ENCODE measurements at regions not wholly inside any gene's neighbourhood (a gene's known extent, or its start where the extent isn't known, plus 50 kb on each side); places are given as distances from the start of the nearest gene placed in this dataset.

GRCh38 chr2:111219285-111219684, 98.6 kb downstream of the BCL2L11 start:
- DNase-seq (ENCODE audit: low spot score) = no peak

- DNase-seq (ENCODE audit: low spot score) = no peak
Measured at GRCh38 chr2:111219734-111220505, 99.2 kb downstream of the BCL2L11 start.

GRCh38 chr2:111220962-111221361, 100.2 kb downstream of the BCL2L11 start:
- no peak for DNase-seq (ENCODE audit: low spot score)

- peak; percentile 6 for DNase-seq (ENCODE audit: low spot score)
Measured at GRCh38 chr2:111221701-111222100, 101.0 kb downstream of the BCL2L11 start.

GRCh38 chr2:111222204-111222866, 101.6 kb downstream of the BCL2L11 start:
- DNase-seq (ENCODE audit: low spot score) = no peak

- DNase-seq (ENCODE audit: low spot score) = no peak
Measured at GRCh38 chr2:111225856-111226255, 105.1 kb downstream of the BCL2L11 start.

GRCh38 chr2:111226876-111227700, 106.4 kb downstream of the BCL2L11 start:
- no peak for DNase-seq (ENCODE audit: low spot score)

GRCh38 chr2:111227716-111228141, 107.0 kb downstream of the BCL2L11 start:
- no peak for DNase-seq (ENCODE audit: low spot score)

GRCh38 chr2:111231532-111232252, 111.0 kb downstream of the BCL2L11 start:
- DNase-seq (ENCODE audit: low spot score) = no peak

GRCh38 chr2:111235192-111236015, 114.7 kb downstream of the BCL2L11 start:
- no peak for DNase-seq (ENCODE audit: low spot score)

- DNase-seq (ENCODE audit: low spot score) = no peak
Measured at GRCh38 chr2:111236025-111236424, 115.3 kb downstream of the BCL2L11 start.

GRCh38 chr2:111238296-111238695, 117.6 kb downstream of the BCL2L11 start:
- DNase-seq (ENCODE audit: low spot score) = no peak

GRCh38 chr2:111239107-111239506, 118.4 kb downstream of the BCL2L11 start:
- no peak for DNase-seq (ENCODE audit: low spot score)

- DNase-seq (ENCODE audit: low spot score) = no peak
Measured at GRCh38 chr2:111239581-111240249, 119.0 kb downstream of the BCL2L11 start.

GRCh38 chr2:111243295-111243694, 122.6 kb downstream of the BCL2L11 start:
- no peak for DNase-seq (ENCODE audit: low spot score)

- no peak for DNase-seq (ENCODE audit: low spot score)
Measured at GRCh38 chr2:111244864-111245263, 124.2 kb downstream of the BCL2L11 start.

- no peak for DNase-seq (ENCODE audit: low spot score)
Measured at GRCh38 chr2:111246620-111247061, 125.9 kb downstream of the BCL2L11 start.

GRCh38 chr2:111247491-111247890, 126.8 kb downstream of the BCL2L11 start:
- no peak for DNase-seq (ENCODE audit: low spot score)

- no peak for DNase-seq (ENCODE audit: low spot score)
Measured at GRCh38 chr2:111249806-111250205, 129.1 kb downstream of the BCL2L11 start.

GRCh38 chr2:111250448-111251030, 129.8 kb downstream of the BCL2L11 start:
- no peak for DNase-seq (ENCODE audit: low spot score)

Data from pons (tissue), 1 donor.